ENCODE measurements at regions not wholly inside any gene's neighbourhood (a gene's known extent, or its start where the extent isn't known, plus 50 kb on each side); places are given as distances from the start of the nearest gene placed in this dataset.
A peak's percentile ranks its signal among the peaks of the same experiment; 100 is the strongest.
"Not testable (repeated sequence)": the region's sequence is repeated elsewhere in the genome, so short reads cannot be mapped to it uniquely, and the experiment has no call there.

- intact Hi-C loops (cut with DNase I) = no loop called here
- whole genome bisulfite sequencing, 2 donors = 96 to 97% methylated on average over 11 of the region's 11 CpGs
- no peak for DNase-seq
- Histone ChIP-seq H3K4me1 (no peaks in the 10 kb centered on the region), H3K27ac (no peak overlapping the region), H3K36me3 (peaks cover 0 to 38% (median 0%) of the 10 kb centered on the region in 9 donors), H3K27me3 (no peaks in the 10 kb centered on the region), H3K9me3 (no peaks in the 10 kb centered on the region), H3K4me3 (no peak overlapping the region)
- ATAC-seq = no peak
- TF ChIP-seq, protein P1, sequence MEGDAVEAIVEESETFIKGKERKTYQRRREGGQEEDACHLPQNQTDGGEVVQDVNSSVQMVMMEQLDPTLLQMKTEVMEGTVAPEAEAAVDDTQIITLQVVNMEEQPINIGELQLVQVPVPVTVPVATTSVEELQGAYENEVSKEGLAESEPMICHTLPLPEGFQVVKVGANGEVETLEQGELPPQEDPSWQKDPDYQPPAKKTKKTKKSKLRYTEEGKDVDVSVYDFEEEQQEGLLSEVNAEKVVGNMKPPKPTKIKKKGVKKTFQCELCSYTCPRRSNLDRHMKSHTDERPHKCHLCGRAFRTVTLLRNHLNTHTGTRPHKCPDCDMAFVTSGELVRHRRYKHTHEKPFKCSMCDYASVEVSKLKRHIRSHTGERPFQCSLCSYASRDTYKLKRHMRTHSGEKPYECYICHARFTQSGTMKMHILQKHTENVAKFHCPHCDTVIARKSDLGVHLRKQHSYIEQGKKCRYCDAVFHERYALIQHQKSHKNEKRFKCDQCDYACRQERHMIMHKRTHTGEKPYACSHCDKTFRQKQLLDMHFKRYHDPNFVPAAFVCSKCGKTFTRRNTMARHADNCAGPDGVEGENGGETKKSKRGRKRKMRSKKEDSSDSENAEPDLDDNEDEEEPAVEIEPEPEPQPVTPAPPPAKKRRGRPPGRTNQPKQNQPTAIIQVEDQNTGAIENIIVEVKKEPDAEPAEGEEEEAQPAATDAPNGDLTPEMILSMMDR (IDR thresholded peaks at IDR 0.05) = no peak
Observed at GRCh38 chr19:5244351-5244750, 96.3 kb downstream of the PTPRS start.

- WGBS, 2 donors = 96 to 97% methylated on average over 40 of the region's 40 CpGs
- no peak overlapping the region for H3K4me3 ChIP-seq
- peaks cover 0 to 41% (median 0%) of the 10 kb centered on the region in 9 donors for H3K36me3 ChIP-seq
- TF ChIP-seq, protein P1 (IDR thresholded peaks at IDR 0.05) = no peak
- no peak overlapping the region for H3K27ac ChIP-seq
- no peaks in the 10 kb centered on the region for H3K9me3 ChIP-seq
- H3K27me3 ChIP-seq = no peaks in the 10 kb centered on the region
- intact Hi-C loops (cut with DNase I) = no loop called here
- ATAC-seq = peak in 1 of 8 donors; percentile 32
- H3K4me1 ChIP-seq = no peaks in the 10 kb centered on the region
- DNase-seq = no peak
Observed at GRCh38 chr19:5243878-5244277, 96.7 kb downstream of the PTPRS start.

- intact Hi-C loops (cut with DNase I); H3K4me3 ChIP-seq; DNase-seq; H3K27me3 ChIP-seq; H3K4me1 ChIP-seq; ATAC-seq; H3K9me3 ChIP-seq; H3K27ac ChIP-seq: not testable (repeated sequence)
- 91 to 94% methylated on average over 9 of the region's 9 CpGs for WGBS, 2 donors
- H3K36me3 ChIP-seq = peaks cover 0 to 56% (median 0%) of the 10 kb centered on the region in 9 donors
Observed at GRCh38 chr19:5241896-5242295, 98.7 kb downstream of the PTPRS start.

GRCh38 chr19:5240011-5240410, 100.6 kb downstream of the PTPRS start:
- H3K9me3 ChIP-seq = no peaks in the 10 kb centered on the region
- H3K27me3 ChIP-seq = no peaks in the 10 kb centered on the region
- intact Hi-C loops (cut with DNase I) = no loop called here
- H3K4me1 ChIP-seq = no peaks in the 10 kb centered on the region
- 93 to 94% methylated on average over 22 of the region's 22 CpGs for WGBS, 2 donors
- peaks cover 0 to 54% (median 0%) of the 10 kb centered on the region in 9 donors for H3K36me3 ChIP-seq
- TF ChIP-seq, protein P1 (IDR thresholded peaks at IDR 0.05) = no peak
- H3K27ac ChIP-seq = no peak overlapping the region
- ATAC-seq = no peak
- DNase-seq = no peak
- H3K4me3 ChIP-seq = no peak overlapping the region

GRCh38 chr19:5238700-5239099, 101.9 kb downstream of the PTPRS start:
- intact Hi-C loops (cut with DNase I) = no loop called here
- no peak overlapping the region for H3K27ac ChIP-seq
- no peak for DNase-seq
- H3K4me3 ChIP-seq = no peak overlapping the region
- no peaks in the 10 kb centered on the region for H3K27me3 ChIP-seq
- no peaks in the 10 kb centered on the region for H3K4me1 ChIP-seq
- TF ChIP-seq, protein P1 (IDR thresholded peaks at IDR 0.05) = no peak
- peaks cover 0 to 43% (median 0%) of the 10 kb centered on the region in 9 donors for H3K36me3 ChIP-seq
- WGBS, 2 donors = 93 to 94% methylated on average over 33 of the region's 33 CpGs
- peak in 2 of 8 donors; percentile 12 to 25 for ATAC-seq
- no peaks in the 10 kb centered on the region for H3K9me3 ChIP-seq

Data from heart right ventricle (tissue), 16 donors.